ENCODE measurements at regions not wholly inside any gene's neighbourhood (a gene's known extent, or its start where the extent isn't known, plus 50 kb on each side); places are given as distances from the start of the nearest gene placed in this dataset.

- no peak for DNase-seq
Observed at GRCh38 chrX:69221239-69222102, 56.2 kb upstream of the PJA1 start.

- no peak for DNase-seq
Observed at GRCh38 chrX:69218407-69218997, 53.2 kb upstream of the PJA1 start.

GRCh38 chrX:69216911-69217310, 51.7 kb upstream of the PJA1 start:
- DNase-seq: no peak

GRCh38 chrX:69216446-69216845, 51.2 kb upstream of the PJA1 start:
- no peak for DNase-seq

- no peak for DNase-seq
Observed at GRCh38 chrX:69215161-69215875, 50.1 kb upstream of the PJA1 start.
